ENCODE measurements at regions not wholly inside any gene's neighbourhood (a gene's known extent, or its start where the extent isn't known, plus 50 kb on each side); places are given as distances from the start of the nearest gene placed in this dataset.
"Not testable (repeated sequence)": the region's sequence is repeated elsewhere in the genome, so short reads cannot be mapped to it uniquely, and the experiment has no call there.

- DNase-seq (ENCODE audit: missing footprints); intact Hi-C loops (cut with DNase I); ATAC-seq: not testable (repeated sequence)
Observed at GRCh38 chr2:97431169-97431725, 158.4 kb downstream of the ANKRD36B start.

GRCh38 chr2:97422376-97422775 is 167.3 kb downstream of the ANKRD36B start:
- DNase-seq (ENCODE audit: missing footprints); intact Hi-C loops (cut with DNase I); ATAC-seq: not testable (repeated sequence)

GRCh38 chr2:97406340-97406739 is 183.3 kb downstream of the ANKRD36B start:
- ATAC-seq; intact Hi-C loops (cut with DNase I); DNase-seq (ENCODE audit: missing footprints): not testable (repeated sequence)

GRCh38 chr2:97405172-97405737 is 184.4 kb downstream of the ANKRD36B start:
- peak; percentile 64 for ATAC-seq
- intact Hi-C loops (cut with DNase I), result not testable (repeated sequence)
- DNase-seq (ENCODE audit: missing footprints), result peak; percentile 20

- ATAC-seq; DNase-seq (ENCODE audit: missing footprints); intact Hi-C loops (cut with DNase I): not testable (repeated sequence)
Observed at GRCh38 chr2:97402678-97403077, 187.0 kb downstream of the ANKRD36B start.

GRCh38 chr2:97395691-97396090 is 194.0 kb downstream of the ANKRD36B start:
- peak; percentile 86 for ATAC-seq
- DNase-seq (ENCODE audit: missing footprints); intact Hi-C loops (cut with DNase I): not testable (repeated sequence)

GRCh38 chr2:97385803-97386202 is 203.9 kb downstream of the ANKRD36B start:
- intact Hi-C loops (cut with DNase I); DNase-seq (ENCODE audit: missing footprints); ATAC-seq: not testable (repeated sequence)

- intact Hi-C loops (cut with DNase I); DNase-seq (ENCODE audit: missing footprints); ATAC-seq: not testable (repeated sequence)
Observed at GRCh38 chr2:97375913-97376312, 213.8 kb downstream of the ANKRD36B start.

GRCh38 chr2:97374426-97374825 is 215.3 kb downstream of the ANKRD36B start:
- ATAC-seq; intact Hi-C loops (cut with DNase I): not testable (repeated sequence)

GRCh38 chr2:97363159-97363558 is 226.5 kb downstream of the ANKRD36B start:
- DNase-seq (ENCODE audit: missing footprints); intact Hi-C loops (cut with DNase I); ATAC-seq: not testable (repeated sequence)

More at GRCh38 chr2:97374426-97374825, 215.3 kb downstream of the ANKRD36B start:
- DNase-seq (ENCODE audit: missing footprints), result not testable (repeated sequence)

GRCh38 chr2:97359861-97360584 is 229.7 kb downstream of the ANKRD36B start:
- ATAC-seq (no peak), DNase-seq (ENCODE audit: missing footprints) (no peak)
- intact Hi-C loops (cut with DNase I), result no loop called here

- ATAC-seq (no peak), DNase-seq (ENCODE audit: missing footprints) (no peak)
- intact Hi-C loops (cut with DNase I), result no loop called here
Observed at GRCh38 chr2:97355887-97356286, 233.8 kb downstream of the ANKRD36B start.

- ATAC-seq (no peak), DNase-seq (ENCODE audit: missing footprints) (no peak)
- intact Hi-C loops (cut with DNase I), result no loop called here
Observed at GRCh38 chr2:97355176-97355575, 234.5 kb downstream of the ANKRD36B start.

GRCh38 chr2:97354576-97354975 is 235.1 kb downstream of the ANKRD36B start:
- intact Hi-C loops (cut with DNase I), result no loop called here
- no peak for DNase-seq (ENCODE audit: missing footprints)
- ATAC-seq, result no peak

GRCh38 chr2:97348841-97349240 is 235.9 kb downstream of the ANKRD36 start:
- DNase-seq (ENCODE audit: missing footprints) (no peak), ATAC-seq (no peak)
- intact Hi-C loops (cut with DNase I), result no loop called here

GRCh38 chr2:97348265-97348664 is 235.3 kb downstream of the ANKRD36 start:
- DNase-seq (ENCODE audit: missing footprints), result no peak
- intact Hi-C loops (cut with DNase I), result no loop called here
- ATAC-seq, result no peak

- DNase-seq (ENCODE audit: missing footprints); intact Hi-C loops (cut with DNase I); ATAC-seq: not testable (repeated sequence)
Observed at GRCh38 chr2:97344937-97345336, 232.0 kb downstream of the ANKRD36 start.

GRCh38 chr2:97333674-97334073 is 220.7 kb downstream of the ANKRD36 start:
- intact Hi-C loops (cut with DNase I); ATAC-seq; DNase-seq (ENCODE audit: missing footprints): not testable (repeated sequence)

- DNase-seq (ENCODE audit: missing footprints); ATAC-seq; intact Hi-C loops (cut with DNase I): not testable (repeated sequence)
Observed at GRCh38 chr2:97332184-97332583, 219.2 kb downstream of the ANKRD36 start.
